ENCODE measurements at regions not wholly inside any gene's neighbourhood (a gene's known extent, or its start where the extent isn't known, plus 50 kb on each side); places are given as distances from the start of the nearest gene placed in this dataset.

GRCh38 chr12:9334041-9334692, 126.0 kb upstream of the PZP start:
- H3K27ac ChIP-seq (ENCODE audit: low read depth, low read length), result no peak overlapping the region
- CTCF ChIA-PET, result interaction anchor here (0.9 to 6.3 kb wide), 4 partner anchors 136 to 417 kb away, joined by 3 to 82 read pairs (median 10); no protein-coding TSS in a partner anchor
- H3K4me3 ChIP-seq (ENCODE audit: low read depth, low read length), result no peak overlapping the region
- no peak for DNase-seq (ENCODE audit: low read depth, low spot score)
- POLR2A ChIA-PET, result no interaction called here
- peaks cover 19% of the 10 kb centered on the region for H3K9me3 ChIP-seq (ENCODE audit: control insufficient read depth, insufficient read depth, low read length)
- no peak for TF ChIP-seq CTCF (IDR thresholded peaks at IDR 0.05; ENCODE audit: low read depth, low read length)
- H3K27me3 ChIP-seq (ENCODE audit: control insufficient read depth, insufficient read depth, low read length), result no peaks in the 10 kb centered on the region

GRCh38 chr12:9333161-9333560, 125.0 kb upstream of the PZP start:
- ChIA-PET POLR2A (no interaction called here), CTCF (interaction anchor here (0.6 to 6.3 kb wide), 5 partner anchors 137 to 418 kb away, joined by 3 to 82 read pairs (median 4); no protein-coding TSS in a partner anchor)
- no peak overlapping the region for H3K4me3 ChIP-seq (ENCODE audit: low read depth, low read length)
- DNase-seq (ENCODE audit: low read depth, low spot score), result no peak
- H3K27ac ChIP-seq (ENCODE audit: low read depth, low read length), result no peak overlapping the region
- H3K9me3 ChIP-seq (ENCODE audit: control insufficient read depth, insufficient read depth, low read length), result peaks cover 19% of the 10 kb centered on the region
- no peaks in the 10 kb centered on the region for H3K27me3 ChIP-seq (ENCODE audit: control insufficient read depth, insufficient read depth, low read length)
- TF ChIP-seq CTCF (IDR thresholded peaks at IDR 0.05; ENCODE audit: low read depth, low read length), result no peak

- peaks cover 19% of the 10 kb centered on the region for H3K9me3 ChIP-seq (ENCODE audit: control insufficient read depth, insufficient read depth, low read length)
- CTCF ChIA-PET, result interaction anchor here (0.6 to 6.3 kb wide), 8 partner anchors 31 to 379 kb away, joined by 3 to 82 read pairs (median 4); no protein-coding TSS in a partner anchor
- no peak for TF ChIP-seq CTCF (IDR thresholded peaks at IDR 0.05; ENCODE audit: low read depth, low read length)
- no peaks in the 10 kb centered on the region for H3K27me3 ChIP-seq (ENCODE audit: control insufficient read depth, insufficient read depth, low read length)
- POLR2A ChIA-PET, result interaction anchor here (0.5 kb wide), 1 partner anchor 293 kb away, joined by 3 read pairs; no protein-coding TSS in a partner anchor
- DNase-seq (ENCODE audit: low read depth, low spot score), result no peak
- H3K4me3 ChIP-seq (ENCODE audit: low read depth, low read length), result no peak overlapping the region
- no peak overlapping the region for H3K27ac ChIP-seq (ENCODE audit: low read depth, low read length)
Measured at GRCh38 chr12:9332564-9332963, 124.4 kb upstream of the PZP start.

GRCh38 chr12:9331218-9331626, 123.0 kb upstream of the PZP start:
- Histone ChIP-seq H3K27ac (ENCODE audit: low read depth, low read length) (no peak overlapping the region), H3K4me3 (ENCODE audit: low read depth, low read length) (no peak overlapping the region), H3K9me3 (ENCODE audit: control insufficient read depth, insufficient read depth, low read length) (peaks cover 15% of the 10 kb centered on the region), H3K27me3 (ENCODE audit: control insufficient read depth, insufficient read depth, low read length) (no peaks in the 10 kb centered on the region)
- ChIA-PET CTCF (interaction anchor here (0.6 to 6.3 kb wide), 15 partner anchors 10 to 421 kb away, joined by 3 to 82 read pairs (median 4); no protein-coding TSS in a partner anchor), POLR2A (interaction anchor here (1.0 kb wide), 1 partner anchor 10 kb away, joined by 3 read pairs; no protein-coding TSS in a partner anchor)
- DNase-seq (ENCODE audit: low read depth, low spot score), result no peak
- TF ChIP-seq CTCF (IDR thresholded peaks at IDR 0.05; ENCODE audit: low read depth, low read length), result peak; percentile 99

- no peak for TF ChIP-seq CTCF (IDR thresholded peaks at IDR 0.05; ENCODE audit: low read depth, low read length)
- Histone ChIP-seq H3K27ac (ENCODE audit: low read depth, low read length) (no peak overlapping the region), H3K27me3 (ENCODE audit: control insufficient read depth, insufficient read depth, low read length) (peaks cover 4% of the 10 kb centered on the region), H3K4me3 (ENCODE audit: low read depth, low read length) (no peak overlapping the region), H3K9me3 (ENCODE audit: control insufficient read depth, insufficient read depth, low read length) (0 out of 2 replicates have a peak, but pooled peaks cover 3% of the 10 kb centered on the region)
- no peak for DNase-seq (ENCODE audit: low read depth, low spot score)
- POLR2A ChIA-PET, result no interaction called here
- CTCF ChIA-PET, result interaction anchor here (2.5 to 6.3 kb wide), 3 partner anchors 12 to 380 kb away, joined by 21 to 82 read pairs (median 39); no protein-coding TSS in a partner anchor
Measured at GRCh38 chr12:9329019-9329418, 120.8 kb upstream of the PZP start.
